ENCODE measurements at regions not wholly inside any gene's neighbourhood (a gene's known extent, or its start where the extent isn't known, plus 50 kb on each side); places are given as distances from the start of the nearest gene placed in this dataset.

GRCh38 chr12:97267594-97268202, 194.9 kb upstream of the RMST start:
- DNase-seq (ENCODE audit: low read depth in 4 of 4, low spot score in 1 of 4) = no peak

GRCh38 chr12:97272471-97272870, 190.1 kb upstream of the RMST start:
- DNase-seq (ENCODE audit: low read depth in 4 of 4, low spot score in 1 of 4) = no peak

GRCh38 chr12:97274386-97274785, 188.2 kb upstream of the RMST start:
- no peak for DNase-seq (ENCODE audit: low read depth in 4 of 4, low spot score in 1 of 4)

GRCh38 chr12:97275256-97275655, 187.3 kb upstream of the RMST start:
- DNase-seq (ENCODE audit: low read depth in 4 of 4, low spot score in 1 of 4) = no peak

GRCh38 chr12:97275728-97276590, 186.6 kb upstream of the RMST start:
- DNase-seq (ENCODE audit: low read depth in 4 of 4, low spot score in 1 of 4) = no peak

- no peak for DNase-seq (ENCODE audit: low read depth in 4 of 4, low spot score in 1 of 4)
Observed at GRCh38 chr12:97276661-97277429, 185.8 kb upstream of the RMST start.

GRCh38 chr12:97283297-97283696, 179.3 kb upstream of the RMST start:
- no peak for DNase-seq (ENCODE audit: low read depth in 4 of 4, low spot score in 1 of 4)

GRCh38 chr12:97288531-97288930, 174.1 kb upstream of the RMST start:
- DNase-seq (ENCODE audit: low read depth in 4 of 4, low spot score in 1 of 4) = no peak

GRCh38 chr12:97292588-97292987, 170.0 kb upstream of the RMST start:
- DNase-seq (ENCODE audit: low read depth in 4 of 4, low spot score in 1 of 4) = no peak

GRCh38 chr12:97293541-97293940, 169.1 kb upstream of the RMST start:
- no peak for DNase-seq (ENCODE audit: low read depth in 4 of 4, low spot score in 1 of 4)

- no peak for DNase-seq (ENCODE audit: low read depth in 4 of 4, low spot score in 1 of 4)
Observed at GRCh38 chr12:97299847-97300246, 162.8 kb upstream of the RMST start.

GRCh38 chr12:97300431-97300830, 162.2 kb upstream of the RMST start:
- no peak for DNase-seq (ENCODE audit: low read depth in 4 of 4, low spot score in 1 of 4)

GRCh38 chr12:97300891-97301290, 161.7 kb upstream of the RMST start:
- no peak for DNase-seq (ENCODE audit: low read depth in 4 of 4, low spot score in 1 of 4)

- DNase-seq (ENCODE audit: low read depth in 4 of 4, low spot score in 1 of 4) = no peak
Observed at GRCh38 chr12:97301576-97301975, 161.0 kb upstream of the RMST start.

- no peak for DNase-seq (ENCODE audit: low read depth in 4 of 4, low spot score in 1 of 4)
Observed at GRCh38 chr12:97305651-97306050, 157.0 kb upstream of the RMST start.

- no peak for DNase-seq (ENCODE audit: low read depth in 4 of 4, low spot score in 1 of 4)
Observed at GRCh38 chr12:97306147-97306546, 156.5 kb upstream of the RMST start.

GRCh38 chr12:97308576-97309198, 153.9 kb upstream of the RMST start:
- peak in 1 of 4 experiments; percentile 5 for DNase-seq (ENCODE audit: low read depth in 4 of 4, low spot score in 1 of 4)

- no peak for DNase-seq (ENCODE audit: low read depth in 4 of 4, low spot score in 1 of 4)
Observed at GRCh38 chr12:97309921-97310320, 152.7 kb upstream of the RMST start.

- DNase-seq (ENCODE audit: low read depth in 4 of 4, low spot score in 1 of 4) = no peak
Observed at GRCh38 chr12:97312570-97313135, 150.0 kb upstream of the RMST start.

- DNase-seq (ENCODE audit: low read depth in 4 of 4, low spot score in 1 of 4) = no peak
Observed at GRCh38 chr12:97313471-97314190, 149.0 kb upstream of the RMST start.
